HL-60/S4 (cell line): ENCODE measurements at regions not wholly inside any gene's neighbourhood (a gene's known extent, or its start where the extent isn't known, plus 50 kb on each side); places are given as distances from the start of the nearest gene placed in this dataset.

ENCODE experiments used
- in situ Hi-C: fragments of 300-500 bp; cut with MboI; formaldehyde crosslinking; loops from 2 replicates; pipeline ENCODE4 v1.14.3; 2022; ENCODE audit warnings: low sequenced_read_pairs

DNA sequence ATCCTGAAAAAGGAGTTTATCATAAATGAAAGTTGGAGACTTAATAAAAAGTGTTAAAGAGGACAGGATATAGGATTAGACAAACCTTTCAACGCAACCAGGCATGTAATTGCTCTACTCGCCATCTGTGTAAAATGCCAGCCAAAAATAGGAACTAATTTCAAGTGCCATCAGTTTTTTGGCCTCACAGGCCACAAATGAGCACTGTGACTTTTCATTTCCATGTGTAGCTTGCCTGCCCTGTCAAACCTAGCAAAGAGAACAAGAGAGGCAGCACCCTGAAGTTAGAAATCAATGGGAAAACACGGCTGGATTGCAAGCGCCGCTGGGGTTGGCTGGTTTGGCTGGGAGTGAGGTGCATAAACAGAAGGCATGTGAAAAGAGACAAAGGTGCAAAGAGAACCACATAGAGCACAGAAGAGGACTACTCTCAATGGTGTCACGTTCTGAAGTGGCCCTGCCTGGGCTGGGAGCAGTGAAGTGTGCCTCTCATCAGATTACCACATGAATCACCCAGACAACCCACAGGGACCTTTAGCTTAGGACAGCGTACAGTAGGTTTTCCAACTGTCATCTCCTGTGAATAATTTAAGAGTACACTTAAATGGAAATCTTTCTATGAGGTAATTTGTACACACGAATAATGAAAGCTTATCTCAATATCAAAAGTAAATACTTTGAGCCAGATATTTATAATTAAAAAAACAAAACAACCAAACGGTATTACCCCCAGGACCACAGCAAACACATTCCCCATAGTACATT, 78.0 kb upstream of the NHSL1 start:
- in situ Hi-C loops, result loop anchor here (25.0 kb wide), 1 partner anchor 785 kb away; the partner anchor contains the start of gene CITED2

DNA sequence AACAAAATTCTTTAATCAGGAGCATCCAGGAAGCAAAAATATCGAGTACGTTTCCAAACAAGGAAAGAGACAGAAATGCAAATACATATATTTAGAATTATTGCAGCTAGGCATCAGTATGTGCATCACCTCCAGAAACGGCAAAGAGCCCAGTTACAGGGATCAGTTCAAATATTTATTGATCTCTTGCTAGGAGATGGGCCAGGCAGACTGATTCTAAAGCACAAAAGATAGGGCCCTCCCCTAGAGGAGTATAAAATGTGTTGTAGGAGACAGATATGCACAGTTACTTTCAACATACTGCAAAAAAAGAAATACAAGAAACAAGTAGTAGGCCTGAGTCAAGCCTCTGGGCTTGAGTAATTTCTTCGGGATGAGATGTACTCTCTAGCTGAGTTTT, 80.7 kb upstream of the NHSL1 start:
- in situ Hi-C loops, result loop anchor here (25.0 kb wide), 1 partner anchor 782 kb away; the partner anchor contains the start of gene CITED2

GRCh38 chr6:138580801-138581200, 81.5 kb upstream of the NHSL1 start:
- in situ Hi-C loops, result loop anchor here (25.0 kb wide), 1 partner anchor 782 kb away; the partner anchor contains the start of gene CITED2

DNA sequence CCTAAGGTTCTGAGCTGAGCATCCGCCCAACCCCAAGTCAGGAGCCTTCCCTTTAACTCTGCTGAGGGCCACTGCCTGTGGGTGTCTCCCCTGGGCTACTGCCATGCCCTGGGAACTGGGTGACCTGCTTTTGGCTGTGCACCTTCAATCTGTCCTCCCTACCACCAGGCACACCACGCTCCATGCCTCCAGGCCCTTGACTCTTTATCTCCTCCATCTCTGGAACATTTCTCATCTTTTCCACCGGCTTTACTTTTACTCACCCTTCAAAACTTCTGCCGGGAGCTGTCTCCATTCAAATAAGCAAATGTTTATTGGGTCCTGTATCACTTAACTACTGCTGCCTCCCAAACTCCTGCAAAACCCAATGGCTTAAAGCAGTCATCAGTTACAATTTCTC, 83.3 kb upstream of the NHSL1 start:
- in situ Hi-C loops, result loop anchor here (25.0 kb wide), 1 partner anchor 780 kb away; the partner anchor contains the start of gene CITED2

DNA sequence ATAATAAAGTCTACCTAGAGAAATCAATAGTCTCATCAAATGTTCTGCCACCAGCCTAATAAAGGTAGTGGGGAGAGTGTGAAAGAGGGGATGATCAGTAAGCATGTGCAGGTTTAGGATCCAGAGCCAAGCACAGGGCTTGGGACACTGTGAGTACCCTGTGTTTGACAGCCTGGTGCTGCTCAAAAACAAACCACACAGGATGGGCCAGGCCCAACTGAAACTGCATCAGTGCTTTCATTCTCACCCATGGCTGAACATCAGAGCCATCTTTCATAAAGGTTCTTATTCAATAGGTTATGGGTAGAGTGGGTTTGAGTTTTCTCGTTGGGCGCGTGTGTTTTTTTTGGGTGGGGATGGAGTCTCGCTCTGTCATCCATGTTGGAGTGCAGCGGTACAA, 87.3 kb upstream of the NHSL1 start:
- in situ Hi-C loops, result loop anchor here (5.0 to 25.0 kb wide), 2 partner anchors 186 to 776 kb away; partner anchors contain the start of genes CCDC28A and CITED2

GRCh38 chr6:138588805-138589434, 89.6 kb upstream of the NHSL1 start:
- in situ Hi-C loops, result loop anchor here (5.0 to 25.0 kb wide), 2 partner anchors 183 to 773 kb away; partner anchors contain the start of genes CCDC28A and CITED2

- in situ Hi-C loops, result loop anchor here (25.0 kb wide), 1 partner anchor 771 kb away; the partner anchor contains the start of gene CITED2
These were observed 91.8 kb upstream of the NHSL1 start for GRCh38 chr6:138590796-138591709.

DNA sequence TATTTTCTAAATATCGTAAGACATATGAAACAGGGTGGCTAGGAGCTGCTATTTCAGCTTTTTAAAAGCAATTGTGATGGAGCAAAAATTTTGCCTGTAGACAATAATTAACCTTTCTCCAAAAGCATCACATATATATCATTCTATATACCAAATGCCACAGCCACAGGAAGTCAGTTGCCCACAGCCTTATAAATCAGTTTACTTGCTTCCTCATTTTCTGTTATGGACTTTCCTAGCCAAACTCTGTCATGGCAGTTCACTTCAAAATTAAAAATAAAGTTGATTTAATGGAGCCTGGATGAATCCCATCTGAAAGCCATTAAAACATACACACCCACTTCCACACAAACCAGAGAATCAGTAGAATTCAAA, 93.4 kb upstream of the NHSL1 start:
- in situ Hi-C loops, result loop anchor here (25.0 kb wide), 1 partner anchor 770 kb away; the partner anchor contains the start of gene CITED2

GRCh38 chr6:138593124-138593877, 94.0 kb upstream of the NHSL1 start:
- in situ Hi-C loops, result loop anchor here (25.0 kb wide), 1 partner anchor 769 kb away; the partner anchor contains the start of gene CITED2

GRCh38 chr6:138593909-138594757, 94.8 kb upstream of the NHSL1 start:
- in situ Hi-C loops, result loop anchor here (25.0 kb wide), 1 partner anchor 768 kb away; the partner anchor contains the start of gene CITED2

DNA sequence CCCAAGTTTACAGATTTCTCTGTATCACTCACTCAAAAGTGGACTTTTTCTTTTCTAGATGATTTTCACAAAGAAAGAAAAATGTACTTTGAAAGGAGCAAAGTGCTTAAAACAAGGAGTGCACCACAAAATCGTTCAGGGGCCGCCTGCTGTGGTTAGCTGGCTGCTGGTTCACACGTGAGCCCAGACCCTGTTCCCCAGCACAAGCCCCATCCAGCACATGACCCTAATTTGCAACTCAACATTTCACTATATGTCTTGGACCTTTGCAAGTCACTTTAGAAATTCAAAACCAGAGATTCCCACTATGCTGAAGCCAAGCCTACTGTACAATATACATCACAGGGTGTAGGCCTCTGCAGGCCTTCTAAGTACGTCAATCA, 95.5 kb upstream of the NHSL1 start:
- in situ Hi-C loops, result loop anchor here (25.0 kb wide), 1 partner anchor 768 kb away; the partner anchor contains the start of gene CITED2

DNA sequence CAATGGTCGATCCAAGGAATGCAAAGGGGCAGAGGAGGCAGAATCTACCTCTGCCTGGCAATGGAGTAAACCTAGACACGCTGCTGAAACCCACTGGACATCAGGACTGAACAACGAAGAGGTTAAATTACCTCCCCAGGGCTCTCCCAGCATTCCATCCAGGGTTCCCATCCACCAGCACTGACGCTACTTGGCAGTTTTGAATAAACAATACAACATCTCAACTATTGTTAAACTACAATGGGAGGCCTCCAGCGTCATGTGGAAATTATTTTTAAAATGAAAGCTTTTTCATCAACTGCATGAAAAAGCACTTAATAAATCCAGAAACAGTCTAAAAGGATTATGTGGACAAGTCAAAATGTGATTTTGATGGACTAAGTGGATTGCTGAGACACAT, 96.8 kb upstream of the NHSL1 start:
- in situ Hi-C loops, result loop anchor here (25.0 kb wide), 1 partner anchor 766 kb away; the partner anchor contains the start of gene CITED2

GRCh38 chr6:138596591-138596990, 97.3 kb upstream of the NHSL1 start:
- in situ Hi-C loops, result loop anchor here (25.0 kb wide), 1 partner anchor 766 kb away; the partner anchor contains the start of gene CITED2

GRCh38 chr6:138597336-138597735, 98.0 kb upstream of the NHSL1 start:
- in situ Hi-C loops, result loop anchor here (25.0 kb wide), 1 partner anchor 765 kb away; the partner anchor contains the start of gene CITED2

DNA sequence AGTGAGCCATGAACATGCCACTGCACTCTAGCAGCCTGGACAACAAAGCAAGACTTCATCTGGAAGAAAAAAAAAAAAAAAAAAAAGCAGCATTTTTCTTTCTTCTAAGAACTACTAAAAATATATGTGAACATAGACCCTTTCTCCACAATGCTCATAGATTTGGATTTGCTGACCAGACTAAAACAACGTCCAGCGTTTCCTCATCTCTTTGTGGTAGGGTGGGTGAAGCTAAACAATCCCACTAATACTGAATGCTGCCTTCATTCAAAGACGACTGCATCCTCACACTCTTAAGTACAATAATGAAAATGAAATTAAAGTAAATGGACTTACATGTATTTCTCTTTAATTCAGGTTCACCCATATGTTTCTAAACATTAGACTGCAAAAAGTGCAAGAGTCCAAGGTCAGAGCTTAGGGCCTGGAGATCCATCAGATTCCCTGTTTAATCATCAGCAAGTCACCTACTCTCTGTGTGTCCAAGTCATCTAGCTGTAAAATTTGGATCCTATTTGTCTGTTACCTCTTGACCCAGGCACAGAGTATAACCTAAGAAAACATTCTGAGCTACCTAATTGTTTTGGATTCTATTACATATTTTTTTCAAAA, 99.4 kb upstream of the NHSL1 start:
- in situ Hi-C loops, result loop anchor here (25.0 kb wide), 1 partner anchor 764 kb away; the partner anchor contains the start of gene CITED2

GRCh38 chr6:138600261-138600660, 101.0 kb upstream of the NHSL1 start:
- in situ Hi-C loops, result no loop called here

GRCh38 chr6:138600726-138601125, 101.4 kb upstream of the NHSL1 start:
- in situ Hi-C loops, result no loop called here

DNA sequence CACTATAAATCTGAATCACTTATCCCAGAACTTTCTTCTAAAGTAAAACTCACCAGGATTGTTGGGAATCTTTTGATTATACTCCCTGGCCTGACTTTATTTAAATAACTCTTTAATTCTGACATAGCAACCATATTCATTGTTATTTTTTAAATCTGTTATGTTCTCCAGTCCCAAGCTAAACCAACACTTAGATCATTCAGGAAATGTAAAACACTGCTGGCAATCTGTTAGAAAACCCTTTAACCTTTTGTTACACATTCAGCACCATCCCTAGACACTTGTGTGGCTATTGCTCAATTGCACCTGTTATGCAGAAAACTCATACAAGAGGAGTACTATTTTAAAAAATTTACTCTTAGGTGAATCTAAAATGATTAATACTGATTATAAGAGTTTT, 101.8 kb upstream of the NHSL1 start:
- in situ Hi-C loops, result no loop called here
